ENCODE measurements at regions not wholly inside any gene's neighbourhood (a gene's known extent, or its start where the extent isn't known, plus 50 kb on each side); places are given as distances from the start of the nearest gene placed in this dataset.
"Not testable (repeated sequence)": the region's sequence is repeated elsewhere in the genome, so short reads cannot be mapped to it uniquely, and the experiment has no call there.

- DNase-seq, result no peak
Observed at GRCh38 chr6:79391480-79391879, 145.8 kb downstream of the LCA5 start.

GRCh38 chr6:79385893-79386292, 151.3 kb downstream of the LCA5 start:
- DNase-seq, result no peak

GRCh38 chr6:79385333-79385732, 150.9 kb upstream of the HMGN3 start:
- DNase-seq, result no peak

GRCh38 chr6:79384845-79385244, 150.4 kb upstream of the HMGN3 start:
- DNase-seq, result peak; percentile 88

- no peak for DNase-seq
Observed at GRCh38 chr6:79378957-79379356, 144.5 kb upstream of the HMGN3 start.

GRCh38 chr6:79377888-79378348, 143.4 kb upstream of the HMGN3 start:
- no peak for DNase-seq

GRCh38 chr6:79377047-79377446, 142.6 kb upstream of the HMGN3 start:
- DNase-seq, result no peak

- no peak for DNase-seq
Observed at GRCh38 chr6:79375635-79376337, 141.3 kb upstream of the HMGN3 start.

GRCh38 chr6:79374308-79374707, 139.8 kb upstream of the HMGN3 start:
- DNase-seq, result no peak

GRCh38 chr6:79373880-79374279, 139.4 kb upstream of the HMGN3 start:
- no peak for DNase-seq

GRCh38 chr6:79373246-79373645, 138.8 kb upstream of the HMGN3 start:
- peak; percentile 45 for DNase-seq

GRCh38 chr6:79372757-79373156, 138.3 kb upstream of the HMGN3 start:
- no peak for DNase-seq

GRCh38 chr6:79369026-79369425, 134.5 kb upstream of the HMGN3 start:
- no peak for DNase-seq

GRCh38 chr6:79363441-79363840, 129.0 kb upstream of the HMGN3 start:
- DNase-seq, result not testable (repeated sequence)

GRCh38 chr6:79361074-79361473, 126.6 kb upstream of the HMGN3 start:
- DNase-seq, result not testable (repeated sequence)

- DNase-seq, result no peak
Observed at GRCh38 chr6:79353226-79353625, 118.7 kb upstream of the HMGN3 start.

GRCh38 chr6:79338493-79338892, 104.0 kb upstream of the HMGN3 start:
- DNase-seq, result no peak

- no peak for DNase-seq
Observed at GRCh38 chr6:79335133-79335674, 100.7 kb upstream of the HMGN3 start.

- DNase-seq, result no peak
Observed at GRCh38 chr6:79334674-79335073, 100.2 kb upstream of the HMGN3 start.

GRCh38 chr6:79330704-79331103, 96.2 kb upstream of the HMGN3 start:
- no peak for DNase-seq

- DNase-seq, result no peak
Observed at GRCh38 chr6:79313254-79313653, 78.8 kb upstream of the HMGN3 start.

- no peak for DNase-seq
Observed at GRCh38 chr6:79307321-79308036, 73.0 kb upstream of the HMGN3 start.

GRCh38 chr6:79305020-79305419, 70.5 kb upstream of the HMGN3 start:
- DNase-seq, result no peak

- DNase-seq, result no peak
Observed at GRCh38 chr6:79302341-79302740, 67.9 kb upstream of the HMGN3 start.

Data from DMS79 treated with DMSO at 0.1 percent for 48 hours (cell line).